ENCODE measurements at regions not wholly inside any gene's neighbourhood (a gene's known extent, or its start where the extent isn't known, plus 50 kb on each side); places are given as distances from the start of the nearest gene placed in this dataset.

- Mint-ChIP-seq H3K9me3 (ENCODE audit: insufficient read depth) (no peaks in the 10 kb centered on the region), H3K27me3 (no peaks in the 10 kb centered on the region), H3K4me1 (no peaks in the 10 kb centered on the region), H3K27ac (no peak overlapping the region), H3K4me3 (no peak overlapping the region)
- Histone ChIP-seq H3K27me3 (replicated peaks in 1 of 4; ENCODE audit: control extremely low read depth in 1 of 4, control insufficient read depth in 3 of 4, insufficient read depth in 4 of 4, low read length in 3 of 4) (no peaks in the 10 kb centered on the region), H3K4me1 (ENCODE audit: control insufficient read depth in 2 of 2, insufficient read depth in 2 of 2, low read length in 2 of 2) (no peaks in the 10 kb centered on the region), H3K4me2 (replicated peaks; ENCODE audit: low read depth, low read length, poor library complexity, severe bottlenecking) (no peak overlapping the region), H4K20me1 (ENCODE audit: control insufficient read depth, insufficient read depth, low read length, poor library complexity, severe bottlenecking) (no peaks in the 10 kb centered on the region), H3K9ac (ENCODE audit: low read length) (no peak overlapping the region), H3K27ac (ENCODE audit: low read length in 2 of 2) (no peak overlapping the region), H3K9me3 (ENCODE audit: control extremely low read depth in 1 of 3, control insufficient read depth in 2 of 3, insufficient read depth in 1 of 3, low read length in 2 of 3) (no peaks in the 10 kb centered on the region), H3K36me3 (replicated peaks in 1 of 2; ENCODE audit: control extremely low read depth in 1 of 2, control insufficient read depth in 1 of 2, extremely low read depth in 1 of 2, insufficient read depth in 2 of 2, low read length in 1 of 2) (no peaks in the 10 kb centered on the region), H2AFZ (ENCODE audit: insufficient read depth, low read depth, low read length, poor library complexity, severe bottlenecking) (no peak overlapping the region), H3K79me2 (ENCODE audit: control insufficient read depth, insufficient read depth, low read length) (no peaks in the 10 kb centered on the region), H3K4me3 (ENCODE audit: control extremely low read depth in 1 of 5, extremely low read depth in 1 of 5, insufficient read depth in 1 of 5, low read depth in 2 of 5, low read length in 4 of 5) (no peak overlapping the region)
- intact Hi-C loops (cut with micrococcal nuclease): no loop called here
- ATAC-seq (ENCODE audit: low read depth): no peak
- DNase-seq: no peak
- 100% methylated on average over 1 of the region's 1 CpG for WGBS (ENCODE audit: insufficient coverage)
- POLR2A ChIA-PET: no interaction called here
- CTCF ChIA-PET: no interaction called here
- TF ChIP-seq EZH2 (IDR thresholded peaks at IDR 0.05; ENCODE audit: borderline replicate concordance, insufficient read depth, low read depth, low read length, poor library complexity, severe bottlenecking) (no peak), CTCF (IDR thresholded peaks at IDR 0.05) (no peak)
These were observed 1242.9 kb downstream of the C4orf33 start for GRCh38 chr4:130338851-130339250.

- Histone ChIP-seq H4K20me1 (ENCODE audit: control insufficient read depth, insufficient read depth, low read length, poor library complexity, severe bottlenecking) (no peaks in the 10 kb centered on the region), H2AFZ (ENCODE audit: insufficient read depth, low read depth, low read length, poor library complexity, severe bottlenecking) (no peak overlapping the region), H3K79me2 (ENCODE audit: control insufficient read depth, insufficient read depth, low read length) (no peaks in the 10 kb centered on the region), H3K9me3 (ENCODE audit: control extremely low read depth in 1 of 3, control insufficient read depth in 2 of 3, insufficient read depth in 1 of 3, low read length in 2 of 3) (peaks cover 0 to 10% (median 0%) of the 10 kb centered on the region in 3 donors), H3K27ac (ENCODE audit: low read length in 2 of 2) (no peak overlapping the region), H3K27me3 (replicated peaks in 1 of 4; ENCODE audit: control extremely low read depth in 1 of 4, control insufficient read depth in 3 of 4, insufficient read depth in 4 of 4, low read length in 3 of 4) (no peaks in the 10 kb centered on the region), H3K36me3 (replicated peaks in 1 of 2; ENCODE audit: control extremely low read depth in 1 of 2, control insufficient read depth in 1 of 2, extremely low read depth in 1 of 2, insufficient read depth in 2 of 2, low read length in 1 of 2) (no peaks in the 10 kb centered on the region), H3K9ac (ENCODE audit: low read length) (no peak overlapping the region), H3K4me2 (replicated peaks; ENCODE audit: low read depth, low read length, poor library complexity, severe bottlenecking) (no peak overlapping the region), H3K4me3 (ENCODE audit: control extremely low read depth in 1 of 5, extremely low read depth in 1 of 5, insufficient read depth in 1 of 5, low read depth in 2 of 5, low read length in 4 of 5) (no peak overlapping the region), H3K4me1 (ENCODE audit: control insufficient read depth in 2 of 2, insufficient read depth in 2 of 2, low read length in 2 of 2) (no peaks in the 10 kb centered on the region)
- Mint-ChIP-seq H3K4me1 (no peaks in the 10 kb centered on the region), H3K27ac (no peak overlapping the region), H3K4me3 (no peak overlapping the region), H3K27me3 (no peaks in the 10 kb centered on the region), H3K9me3 (ENCODE audit: insufficient read depth) (no peaks in the 10 kb centered on the region)
- intact Hi-C loops (cut with micrococcal nuclease): no loop called here
- no peak for TF ChIP-seq EZH2 (IDR thresholded peaks at IDR 0.05; ENCODE audit: borderline replicate concordance, insufficient read depth, low read depth, low read length, poor library complexity, severe bottlenecking)
- TF ChIP-seq CTCF (IDR thresholded peaks at IDR 0.05): no peak
- ChIA-PET POLR2A (no interaction called here), CTCF (no interaction called here)
- DNase-seq: no peak
- WGBS (ENCODE audit: insufficient coverage): 94% methylated on average over 7 of the region's 7 CpGs
- no peak for ATAC-seq (ENCODE audit: low read depth)
These were observed 1253.8 kb downstream of the C4orf33 start for GRCh38 chr4:130349745-130350144.

All from B cell (primary cell).